Activated T-cell treated with anti-CD3 and anti-CD28 coated beads for 4 hours (primary cell): ENCODE measurements at regions not wholly inside any gene's neighbourhood (a gene's known extent, or its start where the extent isn't known, plus 50 kb on each side); places are given as distances from the start of the nearest gene placed in this dataset.

Source experiments
- DNase-seq: peaks from one replicate; pipeline ENCODE4 v3.0.0-alpha.2; 2020

GRCh38 chr5:125836256-125836655 lies 587.0 kb upstream of the GRAMD2B start:
- DNase-seq = no peak

- no peak for DNase-seq
Observed at GRCh38 chr5:125837866-125838265, 585.3 kb upstream of the GRAMD2B start.

- no peak for DNase-seq
Observed at GRCh38 chr5:125847561-125847960, 575.6 kb upstream of the GRAMD2B start.

- DNase-seq = no peak
Observed at GRCh38 chr5:125848751-125849150, 574.5 kb upstream of the GRAMD2B start.

- DNase-seq = no peak
Observed at GRCh38 chr5:125856949-125857348, 566.3 kb upstream of the GRAMD2B start.

- DNase-seq = no peak
Observed at GRCh38 chr5:125863579-125863978, 559.6 kb upstream of the GRAMD2B start.

- DNase-seq = no peak
Observed at GRCh38 chr5:125865166-125865815, 557.9 kb upstream of the GRAMD2B start.

GRCh38 chr5:125868036-125868435 lies 555.2 kb upstream of the GRAMD2B start:
- no peak for DNase-seq

GRCh38 chr5:125870256-125870655 lies 553.0 kb upstream of the GRAMD2B start:
- DNase-seq = no peak

GRCh38 chr5:125874057-125874456 lies 549.2 kb upstream of the GRAMD2B start:
- no peak for DNase-seq

- no peak for DNase-seq
Observed at GRCh38 chr5:125874717-125875116, 548.5 kb upstream of the GRAMD2B start.

- DNase-seq = no peak
Observed at GRCh38 chr5:125877248-125877647, 546.0 kb upstream of the GRAMD2B start.

- no peak for DNase-seq
Observed at GRCh38 chr5:125882061-125882460, 541.1 kb upstream of the GRAMD2B start.

GRCh38 chr5:125883223-125883622 lies 540.0 kb upstream of the GRAMD2B start:
- DNase-seq = no peak

- DNase-seq = no peak
Observed at GRCh38 chr5:125888358-125888757, 534.9 kb upstream of the GRAMD2B start.

- DNase-seq = no peak
Observed at GRCh38 chr5:125890511-125890931, 532.7 kb upstream of the GRAMD2B start.

- DNase-seq = no peak
Observed at GRCh38 chr5:125891061-125891725, 532.0 kb upstream of the GRAMD2B start.

- no peak for DNase-seq
Observed at GRCh38 chr5:125894383-125894782, 528.8 kb upstream of the GRAMD2B start.

- no peak for DNase-seq
Observed at GRCh38 chr5:125896368-125896767, 526.8 kb upstream of the GRAMD2B start.

GRCh38 chr5:125897089-125897488 lies 526.1 kb upstream of the GRAMD2B start:
- DNase-seq = no peak

GRCh38 chr5:125898851-125899405 lies 524.3 kb upstream of the GRAMD2B start:
- no peak for DNase-seq

GRCh38 chr5:125912028-125912427 lies 511.2 kb upstream of the GRAMD2B start:
- no peak for DNase-seq

GRCh38 chr5:125913200-125913599 lies 510.0 kb upstream of the GRAMD2B start:
- DNase-seq = no peak

- DNase-seq = no peak
Observed at GRCh38 chr5:125914471-125914870, 508.7 kb upstream of the GRAMD2B start.
